K562 (cell line): ENCODE measurements at regions not wholly inside any gene's neighbourhood (a gene's known extent, or its start where the extent isn't known, plus 50 kb on each side); places are given as distances from the start of the nearest gene placed in this dataset.

Source experiments
- ARNT ChIP-seq, 2 experiments: fragments of 450-650 bp; IDR thresholded peaks; 2 replicates each; pipeline ENCODE4 v1.6.1; 2016; ENCODE audit warnings: mild to moderate bottlenecking in 1 of 2
- ATF2 ChIP-seq: sonication (generic); formaldehyde crosslinking; IDR thresholded peaks from 2 replicates; pipeline ENCODE4 v1.8.1; 2022; ENCODE audit warnings: missing genetic modification reagents
- BRF2 ChIP-seq: IDR thresholded peaks from 3 replicates; pipeline ENCODE4 v1.6.1; 2011; ENCODE audit warnings: borderline replicate concordance, mild to moderate bottlenecking; ENCODE audit not compliant: insufficient read length, insufficient read depth
- CREB1 ChIP-seq, 2 experiments: sonication (generic) in 1 of 2; formaldehyde crosslinking in 1 of 2; IDR thresholded peaks; 2 replicates each; pipeline versions ENCODE4 v1.6.1 to v1.8.0; 2012 to 2022; ENCODE audit warnings: inconsistent platforms in 1 of 2, mild to moderate bottlenecking in 1 of 2, missing genetic modification reagents in 1 of 2, moderate library complexity in 1 of 2
- CTCF ChIP-seq, 3 experiments: IDR thresholded peaks in 2 of 3; conservative IDR thresholded peaks in 1 of 3; 2 replicates each; pipeline ENCODE4 v1.5.1; 2011 to 2012; ENCODE audit warnings: low read length in 3 of 3, mild to moderate bottlenecking in 3 of 3, control low read depth in 2 of 3, improper control_type of control experiment in 1 of 3, inconsistent platforms in 1 of 3, low read depth in 1 of 3, mixed read lengths in 1 of 3, moderate library complexity in 1 of 3; ENCODE audit not compliant: insufficient read depth in 2 of 3
- NR1H2 ChIP-seq: sonication (generic); formaldehyde crosslinking; IDR thresholded peaks from 2 replicates; pipeline ENCODE4 v1.4.0; 2020; ENCODE audit warnings: mild to moderate bottlenecking, missing genetic modification reagents
- POLR2A ChIP-seq: fragments of 450-650 bp; conservative IDR thresholded peaks from 2 replicates; pipeline ENCODE4 v1.6.1; 2016
- POLR2AphosphoS2 ChIP-seq: IDR thresholded peaks from 2 replicates; pipeline ENCODE4 v1.6.1; 2012; ENCODE audit warnings: low read length, improper control_type of control experiment
- SIN3A ChIP-seq, 2 experiments: fragments of 150-350 bp in 1 of 2; IDR thresholded peaks; 2 replicates each; pipeline ENCODE4 v1.6.1; 2011 to 2016; ENCODE audit warnings: borderline replicate concordance in 2 of 2, low read depth in 2 of 2, low read length in 2 of 2, mild to moderate bottlenecking in 2 of 2, moderate library complexity in 2 of 2; ENCODE audit not compliant: control insufficient read depth in 1 of 2
- ZFX ChIP-seq: sonication (generic); formaldehyde crosslinking; IDR thresholded peaks from 2 replicates; pipeline ENCODE4 v1.8.0; 2022; ENCODE audit warnings: mild to moderate bottlenecking, missing genetic modification reagents, moderate library complexity
- ZNF785 ChIP-seq: fragments of 250-450 bp; sonication (Bioruptor Pico); IDR thresholded peaks from 2 replicates; pipeline ENCODE4 v1.4.0; 2020; ENCODE audit warnings: mild to moderate bottlenecking
- ZSCAN29 ChIP-seq: fragments of 450-650 bp; IDR thresholded peaks from 2 replicates; pipeline ENCODE4 v1.6.1; 2017

GRCh38 chr7:19368491-19368925 is 223.3 kb upstream of the FERD3L start:
- TF ChIP-seq NR1H2 (CRISPR knock-in tag) (no peak), ZFX (no peak), ARNT (IDR thresholded peaks at IDR 0.05) (no peak), ATF2 (CRISPR knock-in tag) (no peak), CTCF (IDR thresholded peaks at IDR 0.05 in 2 of 3, conservative IDR thresholded peaks at IDR 0.05 in 1 of 3; ENCODE audit: insufficient read depth in 2 of 3, low read depth in 1 of 3, low read length in 3 of 3) (no peak), POLR2A (no peak), SIN3A (IDR thresholded peaks at IDR 0.05; ENCODE audit: borderline replicate concordance in 2 of 2, control insufficient read depth in 1 of 2, low read depth in 2 of 2, low read length in 2 of 2) (no peak), POLR2AphosphoS2 (no peak), ZNF785 (CRISPR knock-in tag) (no peak), BRF2 (no peak), CREB1 (IDR thresholded peaks at IDR 0.05) (no peak), CREB1 (CRISPR knock-in tag; IDR thresholded peaks at IDR 0.05) (no peak), ZSCAN29 (no peak)
